ENCODE measurements at regions not wholly inside any gene's neighbourhood (a gene's known extent, or its start where the extent isn't known, plus 50 kb on each side); places are given as distances from the start of the nearest gene placed in this dataset.

DNA sequence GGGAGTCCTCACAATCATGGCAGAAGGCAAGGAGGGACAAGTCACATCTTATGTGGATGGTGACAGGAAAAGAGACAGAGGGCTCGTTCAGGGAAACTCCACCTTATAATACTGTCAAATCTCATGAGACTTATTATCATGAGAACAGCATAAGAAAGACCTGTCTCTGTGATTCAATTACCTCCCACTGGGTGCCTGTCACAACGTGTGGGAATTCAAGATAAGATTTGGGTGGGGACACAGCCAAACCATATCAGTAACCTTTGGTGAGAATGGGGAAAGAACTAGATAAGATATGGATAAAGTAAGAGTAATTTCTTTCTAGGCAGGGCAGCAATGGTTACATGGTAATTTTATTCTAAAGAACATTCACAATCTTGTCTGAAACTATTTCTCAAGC, 344.9 kb upstream of the KLF12 start:
- Histone ChIP-seq H3K4me3 (replicated peaks in 1 of 4; ENCODE audit: control extremely low read depth in 1 of 4, insufficient read depth in 1 of 4, low read depth in 3 of 4, low read length in 4 of 4) (no peak overlapping the region), H3K4me2 (ENCODE audit: extremely low read depth, insufficient read depth, low read length) (no peak overlapping the region), H3K36me3 (ENCODE audit: control insufficient read depth, insufficient read depth, low read length) (no peaks in the 10 kb centered on the region), H3K27me3 (ENCODE audit: control insufficient read depth, insufficient read depth, low read length) (no peaks in the 10 kb centered on the region), H3K27ac (ENCODE audit: insufficient read depth, low read length) (no peak overlapping the region), H3K79me2 (ENCODE audit: control insufficient read depth, insufficient read depth, low read length) (no peaks in the 10 kb centered on the region), H2AFZ (ENCODE audit: low read length) (no peak overlapping the region), H3K9ac (ENCODE audit: insufficient read depth, low read length) (no peak overlapping the region), H4K20me1 (ENCODE audit: control insufficient read depth, extremely low read depth, insufficient read depth, low read length) (no peaks in the 10 kb centered on the region), H3K4me1 (ENCODE audit: control insufficient read depth, extremely low read depth, insufficient read depth, low read length) (no peaks in the 10 kb centered on the region), H3K9me3 (ENCODE audit: control insufficient read depth, insufficient read depth, low read depth, low read length) (no peaks in the 10 kb centered on the region)
- peak in 1 of 2 donors; percentile 9 for DNase-seq (ENCODE audit: low read depth in 2 of 2)
- TF ChIP-seq CTCF (conservative IDR thresholded peaks at IDR 0.05 in 1 of 2, IDR thresholded peaks at IDR 0.05 in 1 of 2; ENCODE audit: low read depth in 1 of 2, low read length in 2 of 2) (no peak), EZH2 (IDR thresholded peaks at IDR 0.05; ENCODE audit: low read length, missing control alignments) (no peak)

GRCh38 chr13:74476788-74477187, 342.6 kb upstream of the KLF12 start:
- TF ChIP-seq EZH2 (IDR thresholded peaks at IDR 0.05; ENCODE audit: low read length, missing control alignments) = no peak
- no peak for TF ChIP-seq CTCF (conservative IDR thresholded peaks at IDR 0.05 in 1 of 2, IDR thresholded peaks at IDR 0.05 in 1 of 2; ENCODE audit: low read depth in 1 of 2, low read length in 2 of 2)
- H2AFZ ChIP-seq (ENCODE audit: low read length) = no peak overlapping the region
- H3K27me3 ChIP-seq (ENCODE audit: control insufficient read depth, insufficient read depth, low read length) = no peaks in the 10 kb centered on the region
- no peaks in the 10 kb centered on the region for H4K20me1 ChIP-seq (ENCODE audit: control insufficient read depth, extremely low read depth, insufficient read depth, low read length)
- no peak overlapping the region for H3K4me3 ChIP-seq (replicated peaks in 1 of 4; ENCODE audit: control extremely low read depth in 1 of 4, insufficient read depth in 1 of 4, low read depth in 3 of 4, low read length in 4 of 4)
- H3K9ac ChIP-seq (ENCODE audit: insufficient read depth, low read length) = no peak overlapping the region
- H3K4me1 ChIP-seq (ENCODE audit: control insufficient read depth, extremely low read depth, insufficient read depth, low read length) = no peaks in the 10 kb centered on the region
- H3K79me2 ChIP-seq (ENCODE audit: control insufficient read depth, insufficient read depth, low read length) = no peaks in the 10 kb centered on the region
- no peaks in the 10 kb centered on the region for H3K36me3 ChIP-seq (ENCODE audit: control insufficient read depth, insufficient read depth, low read length)
- H3K27ac ChIP-seq (ENCODE audit: insufficient read depth, low read length) = no peak overlapping the region
- no peaks in the 10 kb centered on the region for H3K9me3 ChIP-seq (ENCODE audit: control insufficient read depth, insufficient read depth, low read depth, low read length)
- no peak overlapping the region for H3K4me2 ChIP-seq (ENCODE audit: extremely low read depth, insufficient read depth, low read length)
- no peak for DNase-seq (ENCODE audit: low read depth in 2 of 2)

DNA sequence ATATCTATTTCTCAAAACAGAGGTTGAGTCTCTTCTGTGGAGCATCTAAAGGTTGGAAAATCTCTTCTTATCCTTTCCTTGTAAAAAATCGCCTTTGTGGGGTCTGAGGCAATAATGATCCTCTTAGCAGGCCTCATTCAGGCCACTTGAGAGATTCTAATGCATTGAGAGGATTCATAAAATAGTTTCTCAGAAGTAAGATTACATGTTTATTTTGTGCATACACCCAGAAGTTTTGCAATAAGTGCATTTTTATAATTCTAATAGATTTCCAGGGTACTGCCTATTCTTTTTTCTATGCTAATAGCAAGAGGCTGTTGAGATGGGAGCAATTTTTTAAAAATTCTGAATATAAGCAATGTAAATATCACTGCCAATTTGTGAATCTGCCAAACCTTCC, 342.2 kb upstream of the KLF12 start:
- Histone ChIP-seq H4K20me1 (ENCODE audit: control insufficient read depth, extremely low read depth, insufficient read depth, low read length) (no peaks in the 10 kb centered on the region), H2AFZ (ENCODE audit: low read length) (no peak overlapping the region), H3K9me3 (ENCODE audit: control insufficient read depth, insufficient read depth, low read depth, low read length) (no peaks in the 10 kb centered on the region), H3K9ac (ENCODE audit: insufficient read depth, low read length) (no peak overlapping the region), H3K27me3 (ENCODE audit: control insufficient read depth, insufficient read depth, low read length) (no peaks in the 10 kb centered on the region), H3K36me3 (ENCODE audit: control insufficient read depth, insufficient read depth, low read length) (no peaks in the 10 kb centered on the region), H3K4me1 (ENCODE audit: control insufficient read depth, extremely low read depth, insufficient read depth, low read length) (no peaks in the 10 kb centered on the region), H3K4me3 (replicated peaks in 1 of 4; ENCODE audit: control extremely low read depth in 1 of 4, insufficient read depth in 1 of 4, low read depth in 3 of 4, low read length in 4 of 4) (no peak overlapping the region), H3K4me2 (ENCODE audit: extremely low read depth, insufficient read depth, low read length) (no peak overlapping the region), H3K79me2 (ENCODE audit: control insufficient read depth, insufficient read depth, low read length) (no peaks in the 10 kb centered on the region), H3K27ac (ENCODE audit: insufficient read depth, low read length) (no peak overlapping the region)
- no peak for TF ChIP-seq EZH2 (IDR thresholded peaks at IDR 0.05; ENCODE audit: low read length, missing control alignments)
- TF ChIP-seq CTCF (conservative IDR thresholded peaks at IDR 0.05 in 1 of 2, IDR thresholded peaks at IDR 0.05 in 1 of 2; ENCODE audit: low read depth in 1 of 2, low read length in 2 of 2) = no peak
- no peak for DNase-seq (ENCODE audit: low read depth in 2 of 2)

Data from fibroblast of lung (primary cell).